GM12878 (cell line): ENCODE measurements at regions not wholly inside any gene's neighbourhood (a gene's known extent, or its start where the extent isn't known, plus 50 kb on each side); places are given as distances from the start of the nearest gene placed in this dataset.
"Not testable (repeated sequence)": the region's sequence is repeated elsewhere in the genome, so short reads cannot be mapped to it uniquely, and the experiment has no call there.

Experiments used
- ATAC-seq: fragments of 200-7000 bp; cut with Tn5 transposase; 3 replicates; pipeline ENCODE4 v1.9.1; 2020; ENCODE audit warnings: mild to moderate bottlenecking, moderate library complexity
- BruUV-seq: library from RNA; stranded (reverse); fragments of 400-500 nt; replicated peaks from 2 replicates; lab custom pipeline; 2021; lab: Mats Ljungman, UMichigan
- CTCF ChIA-PET: fragments of 300-600 bp; sonication (Branson Sonifier 250); formaldehyde crosslinking; extraction: SDS; loops from one replicate; lab custom pipeline; 2021; ENCODE audit warnings: inconsistent platforms; lab: Yijun Ruan, JAX
- POLR2A ChIA-PET: fragments of 350-600 bp; formaldehyde crosslinking; extraction: SDS; loops from one replicate; lab custom pipeline; 2021; ENCODE audit warnings: inconsistent platforms; lab: Charles Lee
- RAD21 ChIA-PET: fragments of 300-600 bp; sonication (Branson Sonifier 250); formaldehyde crosslinking; loops from one replicate; lab custom pipeline; 2023; ENCODE audit warnings: antibody characterized with exemption; ENCODE audit not compliant: unreplicated experiment; lab: Charles Lee
- SMC1A ChIA-PET: fragments of 300-600 bp; sonication (Branson Sonifier 250); formaldehyde crosslinking; loops from one replicate; lab custom pipeline; 2023; ENCODE audit not compliant: unreplicated experiment, uncharacterized antibody; lab: Charles Lee
- DNase-seq: peaks from one replicate; pipeline ENCODE4 v3.0.0-alpha.2; 2011; ENCODE audit warnings: low read depth, low spot score
- FAIRE-seq: peaks from 3 replicates; lab custom pipeline; 2011; peaks lifted over from hg19 to GRCh38; lab: Jason Lieb, UNC
- H2AFZ ChIP-seq: 2 replicates; pipeline ENCODE4 v1.6.0; 2011; ENCODE audit warnings: low read depth, low read length, control low read depth; ENCODE audit not compliant: control insufficient read depth
- H3K27ac ChIP-seq: 2 replicates; pipeline ENCODE4 v1.5.1; 2011; ENCODE audit warnings: control low read depth; ENCODE audit not compliant: control insufficient read depth, insufficient read depth
- H3K27me3 ChIP-seq, 2 experiments: replicated peaks in 1 of 2; 2 replicates each; pipeline versions ENCODE4 v1.6.0 to v1.6.1; 2011; ENCODE audit warnings: low read length in 1 of 2; ENCODE audit not compliant: control insufficient read depth in 2 of 2, insufficient read depth in 2 of 2
- H3K36me3 ChIP-seq, 2 experiments: 2 replicates each; pipeline ENCODE4 v1.5.1; 2011; ENCODE audit warnings: low read length in 1 of 2; ENCODE audit not compliant: control insufficient read depth in 2 of 2, insufficient read depth in 2 of 2
- H3K4me1 ChIP-seq: 2 replicates; pipeline ENCODE4 v1.6.1; 2011; ENCODE audit warnings: mild to moderate bottlenecking, low read length, moderate library complexity, mixed read lengths; ENCODE audit not compliant: control insufficient read depth, insufficient read depth
- H3K4me2 ChIP-seq: 2 replicates; pipeline ENCODE4 v1.6.0; 2011; ENCODE audit warnings: control low read depth; ENCODE audit not compliant: control insufficient read depth, insufficient read depth
- H3K4me3 ChIP-seq: fragments of 200-600 bp; sonication (generic); 2 replicates; pipeline ENCODE4 v1.5.1; 2016
- H3K79me2 ChIP-seq: 2 replicates; pipeline ENCODE4 v1.6.0; 2011; ENCODE audit warnings: low read length; ENCODE audit not compliant: control insufficient read depth, insufficient read depth
- H3K9ac ChIP-seq: 2 replicates; pipeline ENCODE4 v1.8.0; 2011; ENCODE audit warnings: low read length, control low read depth, mixed read lengths; ENCODE audit not compliant: control insufficient read depth, insufficient read depth
- H3K9me3 ChIP-seq: replicated peaks from 3 replicates; pipeline ENCODE4 v1.5.1; 2011; ENCODE audit warnings: mild to moderate bottlenecking, low read length; ENCODE audit not compliant: control insufficient read depth, insufficient read depth
- H4K20me1 ChIP-seq: 2 replicates; pipeline ENCODE4 v1.6.0; 2011; ENCODE audit not compliant: control insufficient read depth, insufficient read depth
- ATF2 ChIP-seq: IDR thresholded peaks from 2 replicates; pipeline ENCODE4 v1.6.1; 2012; ENCODE audit warnings: low read length, inconsistent platforms
- GABPA ChIP-seq: IDR thresholded peaks from 2 replicates; pipeline ENCODE4 v1.6.1; 2014; ENCODE audit warnings: antibody characterized with exemption, low read depth, mild to moderate bottlenecking, inconsistent platforms
- IKZF2 ChIP-seq, 2 experiments: fragments of 450-650 bp; IDR thresholded peaks; 2 replicates each; pipeline ENCODE4 v1.6.1; 2017; ENCODE audit warnings: mild to moderate bottlenecking in 2 of 2, moderate library complexity in 2 of 2
- JUND ChIP-seq: IDR thresholded peaks from 2 replicates; pipeline ENCODE4 v1.6.1; 2012; ENCODE audit warnings: low read depth, mild to moderate bottlenecking, low read length, improper control_type of control experiment, moderate library complexity
- NBN ChIP-seq: fragments of 450-650 bp; IDR thresholded peaks from 2 replicates; pipeline ENCODE4 v1.6.1; 2016
- NR2F1 ChIP-seq: fragments of 450-650 bp; conservative IDR thresholded peaks from 2 replicates; pipeline ENCODE4 v1.6.1; 2017; ENCODE audit warnings: mild to moderate bottlenecking
- NRF1 ChIP-seq: conservative IDR thresholded peaks from 2 replicates; pipeline ENCODE4 v1.6.1; 2011; ENCODE audit warnings: mild to moderate bottlenecking, low read depth, low read length, improper control_type of control experiment
- RAD51 ChIP-seq: fragments of 450-650 bp; IDR thresholded peaks from 2 replicates; pipeline ENCODE4 v1.6.1; 2016; ENCODE audit warnings: moderate library complexity, mild to moderate bottlenecking, inconsistent platforms
- SIN3A ChIP-seq: IDR thresholded peaks from 2 replicates; pipeline ENCODE4 v1.6.1; 2012; ENCODE audit warnings: low read depth, low read length, improper control_type of control experiment
- ZBED1 ChIP-seq: IDR thresholded peaks from 2 replicates; pipeline ENCODE4 v1.6.1; 2016; ENCODE audit warnings: borderline replicate concordance
- ZNF207 ChIP-seq: fragments of 450-650 bp; IDR thresholded peaks from 2 replicates; pipeline ENCODE4 v1.6.1; 2014; ENCODE audit warnings: antibody characterized with exemption, mild to moderate bottlenecking, borderline replicate concordance
- ZNF217 ChIP-seq: fragments of 450-650 bp; IDR thresholded peaks from 2 replicates; pipeline ENCODE4 v1.6.1; 2017; ENCODE audit warnings: antibody characterized with exemption, mild to moderate bottlenecking
- WGBS: methylation state at CpG from one replicate; pipeline ENCODE4 v1.1.6; 2016; ENCODE audit warnings: low lambda C conversion rate; ENCODE audit not compliant: insufficient replicate concordance, insufficient coverage; ENCODE audit errors: missing lambda C conversion rate; 5-methylcytosine and 5-hydroxymethylcytosine counted together
- in situ Hi-C: fragments of 300-500 bp; cut with MboI; formaldehyde crosslinking; loops from 9 replicates; pipeline ENCODE4 v1.14.3; 2018; ENCODE audit warnings: mixed read lengths
- intact Hi-C: fragments of 100-400 bp; cut with micrococcal nuclease; formaldehyde crosslinking; loops from one replicate; pipeline ENCODE4 v1.14.2; 2022; ENCODE audit not compliant: unreplicated experiment
- TF ChIP-seq, protein P1 (sequence below): IDR thresholded peaks from 2 replicates; pipeline ENCODE4 v1.6.1; 2011; ENCODE audit warnings: borderline replicate concordance, low read depth, mild to moderate bottlenecking, moderate library complexity, mixed read lengths, low read length; ENCODE audit not compliant: insufficient read depth; ENCODE audit errors: extremely low read length

GRCh38 chr6:74438395-74438794 lies 742.4 kb downstream of the CD109 start:
- H3K36me3 ChIP-seq, CTCF ChIA-PET, H3K4me1 ChIP-seq, H3K4me2 ChIP-seq, RAD21 ChIA-PET, H3K27ac ChIP-seq, DNase-seq, H3K4me3 ChIP-seq, FAIRE-seq, H3K9me3 ChIP-seq, H4K20me1 ChIP-seq, ATAC-seq, in situ Hi-C loops, intact Hi-C loops, H3K79me2 ChIP-seq, H3K27me3 ChIP-seq, POLR2A ChIA-PET, H2AFZ ChIP-seq, BruUV-seq, H3K9ac ChIP-seq: not testable (repeated sequence)
- SMC1A ChIA-PET = interaction anchor here (1.0 to 1.1 kb wide), 2 partner anchors 8 to 27 kb away, joined by 3 read pairs; no protein-coding TSS in a partner anchor
- WGBS = 0% methylated on average over 1 of the region's 1 CpG

GRCh38 chr6:74434171-74434570 lies 738.2 kb downstream of the CD109 start:
- Histone ChIP-seq H2AFZ (no peak overlapping the region), H3K4me2 (no peak overlapping the region), H3K9me3 (no peaks in the 10 kb centered on the region), H3K27ac (no peak overlapping the region), H3K4me1 (no peaks in the 10 kb centered on the region), H3K9ac (no peak overlapping the region), H3K27me3 (no peaks in the 10 kb centered on the region), H3K36me3 (no peaks in the 10 kb centered on the region), H4K20me1 (no peaks in the 10 kb centered on the region), H3K79me2 (no peaks in the 10 kb centered on the region), H3K4me3 (no peak overlapping the region)
- intact Hi-C loops (no loop called here), in situ Hi-C loops (no loop called here)
- ChIA-PET POLR2A (no interaction called here), RAD21 (interaction anchor here (1.2 kb wide), 1 partner anchor 12 kb away, joined by 6 read pairs; no protein-coding TSS in a partner anchor), SMC1A (interaction anchor here (1.2 kb wide), 1 partner anchor 41 kb away, joined by 3 read pairs; no protein-coding TSS in a partner anchor), CTCF (interaction anchor here (0.8 kb wide), 1 partner anchor 13 kb away, joined by 3 read pairs; no protein-coding TSS in a partner anchor)
- BruUV-seq = no TSS peak
- FAIRE-seq = no peak
- ATAC-seq = no peak
- DNase-seq = no peak
- no peak for TF ChIP-seq JUND
- TF ChIP-seq ZBED1 = no peak
- TF ChIP-seq GABPA = no peak
- TF ChIP-seq ZNF207 = no peak
- no peak for TF ChIP-seq SIN3A
- TF ChIP-seq NBN = no peak
- no peak for TF ChIP-seq NR2F1
- TF ChIP-seq ATF2 = no peak
- TF ChIP-seq, protein P1, sequence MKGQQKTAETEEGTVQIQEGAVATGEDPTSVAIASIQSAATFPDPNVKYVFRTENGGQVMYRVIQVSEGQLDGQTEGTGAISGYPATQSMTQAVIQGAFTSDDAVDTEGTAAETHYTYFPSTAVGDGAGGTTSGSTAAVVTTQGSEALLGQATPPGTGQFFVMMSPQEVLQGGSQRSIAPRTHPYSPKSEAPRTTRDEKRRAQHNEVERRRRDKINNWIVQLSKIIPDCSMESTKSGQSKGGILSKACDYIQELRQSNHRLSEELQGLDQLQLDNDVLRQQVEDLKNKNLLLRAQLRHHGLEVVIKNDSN = no peak
- no peak for TF ChIP-seq RAD51
- TF ChIP-seq IKZF2 (IDR thresholded peaks at IDR 0.05) = no peak
- no peak for TF ChIP-seq ZNF217
- no peak for TF ChIP-seq NRF1
